Transverse colon (tissue), 3 donors: ENCODE measurements at regions not wholly inside any gene's neighbourhood (a gene's known extent, or its start where the extent isn't known, plus 50 kb on each side); places are given as distances from the start of the nearest gene placed in this dataset.
"Not testable (repeated sequence)": the region's sequence is repeated elsewhere in the genome, so short reads cannot be mapped to it uniquely, and the experiment has no call there.

Experiments used
- CTCF ChIP-seq, 5 experiments: fragments of 200-600 bp in 3 of 5; fragments of 450-650 bp in 2 of 5; sonication (generic) in 3 of 5; IDR thresholded peaks; 1 replicate in 2 of 5; 2 replicates in 3 of 5; pipeline ENCODE4 v1.5.1; 2016 to 2017; ENCODE audit warnings: antibody characterized with exemption in 5 of 5, inconsistent platforms in 3 of 5, mild to moderate bottlenecking in 2 of 5, moderate library complexity in 1 of 5
- EP300 ChIP-seq: sonication (generic); formaldehyde crosslinking; IDR thresholded peaks from one replicate; pipeline ENCODE4 v1.6.1; 2017; ENCODE audit warnings: antibody characterized with exemption, low read depth

DNA sequence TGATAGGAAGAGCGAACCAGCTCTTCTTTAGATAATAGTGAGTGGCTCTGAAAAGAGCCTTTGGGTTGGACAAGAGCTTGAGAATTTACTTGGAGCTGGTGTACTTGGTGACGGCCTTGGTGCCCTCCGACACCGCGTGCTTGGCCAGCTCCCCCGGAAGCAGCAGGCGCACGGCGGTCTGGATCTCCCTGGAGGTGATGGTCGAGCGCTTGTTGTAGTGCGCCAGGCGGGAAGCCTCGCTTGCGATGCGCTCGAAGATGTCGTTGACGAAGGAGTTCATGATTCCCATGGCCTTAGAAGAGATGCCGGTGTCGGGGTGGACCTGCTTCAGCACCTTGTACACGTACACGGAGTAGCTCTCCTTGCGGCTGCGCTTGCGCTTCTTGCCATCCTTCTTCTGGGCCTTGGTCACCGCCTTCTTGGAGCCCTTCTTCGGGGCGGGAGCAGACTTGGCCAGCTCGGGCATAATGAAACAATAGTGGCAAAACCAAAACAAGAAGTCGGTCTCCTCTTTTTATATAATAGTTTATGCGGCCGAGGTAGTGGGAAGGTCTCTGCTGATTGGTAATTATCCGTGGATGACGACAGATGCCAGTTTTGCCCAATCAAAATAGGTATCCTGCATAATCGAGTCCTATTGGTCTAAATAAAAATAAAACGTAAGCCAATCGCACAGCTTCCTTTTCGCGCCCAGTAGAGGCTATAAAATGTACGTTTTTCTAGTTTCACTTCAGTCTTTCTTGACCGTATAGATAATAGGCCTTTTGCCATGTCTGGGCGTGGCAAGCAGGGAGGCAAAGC lies 104.6 kb downstream of the OR2B2 start:
- TF ChIP-seq CTCF (IDR thresholded peaks at IDR 0.05); EP300: not testable (repeated sequence)
